Adipocyte (in vitro differentiated cells): ENCODE measurements at regions not wholly inside any gene's neighbourhood (a gene's known extent, or its start where the extent isn't known, plus 50 kb on each side); places are given as distances from the start of the nearest gene placed in this dataset.

Experiments used
- DNase-seq: peaks from one replicate; pipeline ENCODE4 v3.0.0-alpha.2; 2015; ENCODE audit warnings: low read depth
- H3K27me3 ChIP-seq: replicated peaks from 2 replicates; pipeline ENCODE4 v1.7.0; 2013; ENCODE audit warnings: mild to moderate bottlenecking, low read length, moderate library complexity; ENCODE audit not compliant: control insufficient read depth, insufficient read depth
- H3K36me3 ChIP-seq: 2 replicates; pipeline ENCODE4 v1.7.0; 2013; ENCODE audit warnings: low read length, mild to moderate bottlenecking, moderate library complexity; ENCODE audit not compliant: control insufficient read depth, insufficient read depth, severe bottlenecking
- H3K4me1 ChIP-seq: 2 replicates; pipeline ENCODE4 v1.7.0; 2013; ENCODE audit warnings: mild to moderate bottlenecking, low read length, moderate library complexity; ENCODE audit not compliant: control insufficient read depth, insufficient read depth
- H3K4me3 ChIP-seq: 2 replicates; pipeline ENCODE4 v1.7.0; 2013; ENCODE audit warnings: mild to moderate bottlenecking, low read length, moderate library complexity
- H3K9ac ChIP-seq: 2 replicates; pipeline ENCODE4 v1.7.0; 2013; ENCODE audit warnings: mild to moderate bottlenecking, low read length, moderate library complexity
- H3K9me3 ChIP-seq: 2 replicates; pipeline ENCODE4 v1.7.0; 2013; ENCODE audit warnings: mild to moderate bottlenecking, low read length, moderate library complexity; ENCODE audit not compliant: control insufficient read depth

DNA sequence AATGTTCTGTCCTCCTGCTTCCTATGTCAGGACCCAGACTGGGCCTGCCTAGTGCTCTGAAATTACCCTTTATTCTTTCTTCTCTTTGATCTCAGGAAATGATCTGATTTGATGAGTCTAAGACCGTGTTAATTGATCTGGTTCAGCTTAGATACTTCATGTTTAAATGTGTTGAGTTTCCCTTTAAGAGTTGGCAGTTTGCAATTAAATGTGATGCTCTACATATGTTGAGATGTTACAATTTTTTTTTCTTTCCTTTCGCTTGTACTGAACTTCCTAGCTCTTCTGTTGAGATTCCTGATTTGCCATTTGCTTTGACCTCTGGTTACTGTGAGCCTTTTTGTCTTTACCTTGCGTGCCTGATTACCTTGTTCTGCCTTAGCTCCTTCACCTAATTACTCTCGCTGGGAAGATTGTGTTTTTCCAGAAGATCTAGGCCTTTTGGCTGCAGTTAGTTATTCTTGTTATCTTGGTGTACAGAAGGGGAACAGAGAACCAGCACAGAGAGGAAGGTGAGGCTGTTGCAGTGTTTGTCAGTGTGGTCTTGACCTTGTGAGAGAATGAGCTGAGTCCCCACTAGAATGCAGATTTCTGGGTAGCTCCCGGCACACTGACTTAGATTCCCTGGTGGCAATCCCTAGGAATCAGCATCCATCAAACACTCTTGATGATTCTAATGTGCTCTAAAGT is 203.6 kb downstream of the EDEM1 start:
- Histone ChIP-seq H3K27me3 (no peaks in the 10 kb centered on the region), H3K36me3 (no peaks in the 10 kb centered on the region), H3K4me3 (no peak overlapping the region), H3K9ac (no peak overlapping the region), H3K9me3 (no peaks in the 10 kb centered on the region), H3K4me1 (no peaks in the 10 kb centered on the region)
- no peak for DNase-seq

DNA sequence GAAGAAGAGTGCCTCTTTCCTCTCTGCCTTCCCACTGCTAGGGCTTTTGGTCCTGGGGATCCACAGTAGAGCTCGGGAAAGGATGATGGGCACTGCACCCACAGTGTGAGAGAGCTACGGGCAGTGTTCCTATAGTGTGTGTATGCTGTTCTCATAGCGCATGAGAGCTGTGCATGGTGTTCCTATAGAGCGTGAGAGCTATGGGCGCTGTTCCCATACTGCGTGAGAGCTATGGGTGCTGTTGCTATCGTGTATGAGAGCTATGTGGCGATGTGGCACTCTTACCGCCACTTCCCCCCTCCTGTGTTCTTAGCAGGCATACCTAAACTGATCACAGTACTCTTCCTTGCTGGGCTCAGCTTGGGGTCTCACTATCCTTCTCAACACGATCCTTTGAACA is 213.5 kb downstream of the EDEM1 start:
- no peak overlapping the region for H3K9ac ChIP-seq

DNA sequence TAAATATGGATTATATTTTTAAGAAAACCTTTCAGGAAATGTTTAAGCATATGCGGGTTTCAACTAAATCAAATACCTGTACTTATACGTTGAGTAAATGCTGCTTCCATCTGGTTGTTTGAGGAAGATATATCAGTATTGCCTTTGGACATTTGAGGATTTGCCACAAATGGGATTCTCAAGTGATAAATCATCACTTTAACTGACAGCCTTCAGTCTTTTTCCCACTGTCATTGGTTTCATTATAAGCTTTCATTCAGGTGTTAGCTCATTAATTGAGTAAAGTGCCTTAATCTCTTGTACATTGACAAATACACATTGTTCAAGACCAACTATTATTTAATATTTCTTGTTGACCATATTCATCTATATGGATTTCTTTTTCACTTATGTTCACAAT is 217.2 kb downstream of the EDEM1 start:
- no peak for DNase-seq
- no peak overlapping the region for H3K9ac ChIP-seq
- H3K27me3 ChIP-seq = no peaks in the 10 kb centered on the region
- H3K9me3 ChIP-seq = no peaks in the 10 kb centered on the region
- H3K4me3 ChIP-seq = no peak overlapping the region
- no peaks in the 10 kb centered on the region for H3K36me3 ChIP-seq
- H3K4me1 ChIP-seq = no peaks in the 10 kb centered on the region

More for the DNA sequence above, 213.5 kb downstream of the EDEM1 start:
- Histone ChIP-seq H3K27me3 (no peaks in the 10 kb centered on the region), H3K36me3 (no peaks in the 10 kb centered on the region), H3K4me3 (no peak overlapping the region), H3K4me1 (no peaks in the 10 kb centered on the region), H3K9me3 (no peaks in the 10 kb centered on the region)
- no peak for DNase-seq

DNA sequence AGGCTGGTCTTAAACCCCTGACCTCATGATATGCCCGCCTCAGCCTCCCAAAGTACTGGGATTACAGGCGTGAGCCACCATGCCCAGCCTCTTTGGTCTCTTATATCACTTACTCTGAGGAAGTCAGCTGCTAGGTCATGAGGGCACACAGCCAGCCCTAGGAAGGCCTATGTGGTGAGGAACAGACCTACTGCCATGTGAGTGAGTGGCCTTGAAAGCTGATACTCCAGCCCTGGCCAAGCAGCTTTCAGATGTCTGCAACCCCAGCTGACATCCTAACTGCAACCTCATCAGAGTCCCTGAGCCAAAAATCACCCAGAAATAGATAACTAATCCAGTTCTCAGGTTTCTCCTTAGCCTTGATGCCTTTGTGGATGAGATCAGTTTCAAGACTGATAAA is 224.3 kb downstream of the EDEM1 start:
- Histone ChIP-seq H3K9me3 (no peaks in the 10 kb centered on the region), H3K27me3 (no peaks in the 10 kb centered on the region), H3K4me3 (no peak overlapping the region), H3K9ac (no peak overlapping the region), H3K36me3 (no peaks in the 10 kb centered on the region), H3K4me1 (no peaks in the 10 kb centered on the region)
- no peak for DNase-seq

DNA sequence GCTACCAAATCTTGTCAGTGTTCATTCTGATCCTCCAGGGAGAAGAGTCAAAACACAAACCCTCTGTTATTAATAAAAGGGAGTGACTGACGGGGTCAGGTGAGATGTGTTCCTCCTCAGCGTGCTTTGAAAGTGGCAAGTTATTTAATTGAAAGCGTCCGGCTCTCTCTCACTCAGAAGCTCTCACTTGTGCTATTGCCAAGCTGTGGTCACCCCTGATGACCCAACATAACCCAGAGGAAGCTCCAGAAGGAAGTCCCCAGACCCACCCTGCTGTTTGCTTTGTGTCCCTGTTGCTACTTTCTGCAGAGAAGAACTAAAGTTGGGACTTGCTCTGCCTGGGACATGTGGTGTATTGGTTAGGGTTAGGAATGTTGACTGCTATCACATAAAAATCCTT is 235.6 kb downstream of the EDEM1 start:
- DNase-seq = no peak
- no peak overlapping the region for H3K4me3 ChIP-seq
- no peaks in the 10 kb centered on the region for H3K9me3 ChIP-seq
- H3K9ac ChIP-seq = no peak overlapping the region
- no peaks in the 10 kb centered on the region for H3K36me3 ChIP-seq
- peaks cover 4% of the 10 kb centered on the region for H3K4me1 ChIP-seq
- H3K27me3 ChIP-seq = peaks cover 12% of the 10 kb centered on the region

DNA sequence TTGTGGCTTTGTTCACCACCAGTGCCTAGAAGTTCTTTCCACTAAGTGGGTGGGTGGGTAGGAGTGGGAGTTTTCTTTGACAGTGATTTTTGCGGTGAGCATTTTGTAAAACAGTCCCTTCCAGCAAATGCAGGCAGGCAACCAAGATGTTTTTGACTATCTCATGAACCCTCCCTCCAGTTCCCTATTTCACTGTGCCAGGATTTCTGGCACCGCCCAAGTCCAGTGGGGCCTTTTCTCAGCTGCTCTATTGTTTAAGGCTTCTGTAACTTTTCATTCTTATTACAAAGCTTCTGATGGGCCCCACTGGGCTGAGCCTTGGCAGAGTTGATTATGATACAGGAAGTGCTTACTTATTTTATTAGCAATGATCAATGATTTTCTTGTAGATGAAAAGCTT is 236.0 kb downstream of the EDEM1 start:
- Histone ChIP-seq H3K4me3 (no peak overlapping the region), H3K9ac (no peak overlapping the region), H3K36me3 (no peaks in the 10 kb centered on the region), H3K4me1 (peaks cover 4% of the 10 kb centered on the region), H3K9me3 (no peaks in the 10 kb centered on the region), H3K27me3 (peaks cover 16% of the 10 kb centered on the region)
- no peak for DNase-seq

DNA sequence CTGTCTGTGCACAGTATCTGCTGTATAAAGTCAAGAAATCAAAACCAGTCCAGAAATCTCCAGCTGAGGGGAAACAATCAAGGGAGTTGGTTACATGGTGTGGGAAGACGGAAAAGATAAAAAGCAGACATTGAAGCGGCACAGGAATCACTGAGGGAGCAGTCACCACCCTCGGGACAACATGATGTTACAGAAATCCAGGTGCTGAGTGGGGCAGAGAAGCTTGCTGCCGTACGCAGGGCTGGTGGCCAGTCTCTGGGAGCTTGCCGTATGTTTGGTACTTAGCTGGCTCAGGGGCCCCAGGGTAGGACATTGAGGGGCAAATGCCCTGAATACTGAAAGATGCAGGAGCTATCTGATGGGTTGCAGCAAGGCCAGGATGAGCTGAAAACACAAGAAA is 237.9 kb downstream of the EDEM1 start:
- H3K36me3 ChIP-seq = no peaks in the 10 kb centered on the region
- no peak for DNase-seq
- no peak overlapping the region for H3K9ac ChIP-seq
- H3K9me3 ChIP-seq = no peaks in the 10 kb centered on the region
- peaks cover 20% of the 10 kb centered on the region for H3K27me3 ChIP-seq
- peaks cover 4% of the 10 kb centered on the region for H3K4me1 ChIP-seq
- no peak overlapping the region for H3K4me3 ChIP-seq

DNA sequence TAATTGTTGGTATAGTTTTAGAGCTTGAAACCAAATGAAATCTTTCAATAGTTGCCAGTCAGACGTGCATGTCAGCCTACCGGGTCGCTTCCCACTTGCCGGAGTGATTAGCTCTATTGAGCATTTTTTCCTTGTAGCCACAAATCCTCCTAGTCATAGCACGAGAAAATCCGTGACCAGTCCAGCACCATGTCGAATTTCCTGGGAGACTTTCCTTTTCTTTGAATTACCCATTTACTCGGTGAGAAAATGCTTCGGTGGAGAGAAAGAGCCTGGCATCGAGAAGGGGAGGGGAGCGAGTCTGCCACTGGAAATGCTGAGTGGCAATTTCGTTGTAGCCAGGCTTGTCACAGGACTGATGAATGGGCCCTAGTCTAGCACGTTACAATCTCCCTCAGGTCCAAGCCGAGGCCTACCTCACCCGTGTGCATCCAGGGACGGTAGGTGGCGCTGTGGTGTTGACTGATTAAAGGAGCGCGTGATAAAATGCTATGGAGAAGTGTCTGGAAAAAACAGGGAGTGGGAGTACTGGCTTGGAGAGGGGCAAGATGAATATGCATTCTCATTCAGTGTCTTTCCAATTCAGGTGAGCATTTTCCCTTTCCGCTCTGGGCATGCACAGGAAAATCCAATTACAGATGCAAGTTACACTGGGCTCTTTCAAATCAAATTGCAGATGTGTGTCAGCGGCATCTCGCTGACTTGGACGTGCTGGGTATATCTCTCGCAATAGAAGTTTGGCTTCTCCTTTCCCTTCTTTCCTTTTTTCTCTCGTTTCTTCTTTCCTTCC is 238.8 kb downstream of the EDEM1 start:
- H3K36me3 ChIP-seq = no peaks in the 10 kb centered on the region
- no peak overlapping the region for H3K4me3 ChIP-seq
- H3K27me3 ChIP-seq = peaks cover 20% of the 10 kb centered on the region
- no peaks in the 10 kb centered on the region for H3K9me3 ChIP-seq
- H3K9ac ChIP-seq = no peak overlapping the region
- DNase-seq = peak; percentile 6
- H3K4me1 ChIP-seq = peaks cover 4% of the 10 kb centered on the region

DNA sequence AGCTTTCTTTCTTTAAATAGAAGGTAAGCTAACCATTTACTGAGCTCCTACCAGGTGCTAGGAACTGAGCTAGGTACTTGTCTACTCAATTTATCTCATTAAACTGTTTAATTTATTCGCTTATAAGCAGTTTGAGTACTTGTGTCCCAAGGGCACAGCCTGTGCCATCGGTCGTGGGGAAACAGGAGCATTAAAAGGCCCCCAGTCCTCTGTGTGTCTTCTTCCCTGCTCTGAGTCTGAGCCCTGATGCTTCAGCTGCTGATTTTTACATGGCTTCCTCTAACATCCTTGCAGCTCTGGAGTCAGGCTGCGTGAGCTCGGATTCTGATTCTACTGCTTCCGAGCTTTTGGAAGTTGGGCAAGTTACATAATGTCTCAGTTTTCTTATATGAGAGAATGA is 239.5 kb downstream of the EDEM1 start:
- no peak overlapping the region for H3K4me3 ChIP-seq
- H3K4me1 ChIP-seq = peaks cover 4% of the 10 kb centered on the region
- H3K9me3 ChIP-seq = no peaks in the 10 kb centered on the region
- no peaks in the 10 kb centered on the region for H3K36me3 ChIP-seq
- H3K27me3 ChIP-seq = peaks cover 23% of the 10 kb centered on the region
- H3K9ac ChIP-seq = no peak overlapping the region
- no peak for DNase-seq

DNA sequence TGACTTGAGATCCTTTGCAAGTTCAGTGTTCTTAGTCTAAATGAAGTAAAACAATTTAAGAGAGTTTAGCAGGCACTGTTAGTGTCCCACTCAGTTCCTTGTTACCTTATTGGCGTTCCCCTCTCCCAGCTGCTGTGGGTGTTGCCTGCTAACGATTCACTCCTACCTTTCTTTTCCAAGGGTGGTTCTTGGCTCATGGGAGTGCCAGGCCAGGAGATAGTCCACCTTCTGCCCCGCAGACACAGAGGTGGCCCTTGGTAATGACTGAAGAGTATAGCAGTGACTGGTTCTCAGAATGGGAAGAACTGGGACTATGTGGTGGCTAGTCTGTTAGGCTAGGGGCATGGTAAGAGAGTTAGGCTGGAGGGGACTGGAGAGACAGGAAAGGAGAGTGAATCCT is 240.4 kb downstream of the EDEM1 start:
- no peak overlapping the region for H3K4me3 ChIP-seq
- H3K9ac ChIP-seq = no peak overlapping the region
- no peaks in the 10 kb centered on the region for H3K36me3 ChIP-seq
- H3K4me1 ChIP-seq = peaks cover 4% of the 10 kb centered on the region
- peaks cover 23% of the 10 kb centered on the region for H3K27me3 ChIP-seq
- no peaks in the 10 kb centered on the region for H3K9me3 ChIP-seq
- no peak for DNase-seq

DNA sequence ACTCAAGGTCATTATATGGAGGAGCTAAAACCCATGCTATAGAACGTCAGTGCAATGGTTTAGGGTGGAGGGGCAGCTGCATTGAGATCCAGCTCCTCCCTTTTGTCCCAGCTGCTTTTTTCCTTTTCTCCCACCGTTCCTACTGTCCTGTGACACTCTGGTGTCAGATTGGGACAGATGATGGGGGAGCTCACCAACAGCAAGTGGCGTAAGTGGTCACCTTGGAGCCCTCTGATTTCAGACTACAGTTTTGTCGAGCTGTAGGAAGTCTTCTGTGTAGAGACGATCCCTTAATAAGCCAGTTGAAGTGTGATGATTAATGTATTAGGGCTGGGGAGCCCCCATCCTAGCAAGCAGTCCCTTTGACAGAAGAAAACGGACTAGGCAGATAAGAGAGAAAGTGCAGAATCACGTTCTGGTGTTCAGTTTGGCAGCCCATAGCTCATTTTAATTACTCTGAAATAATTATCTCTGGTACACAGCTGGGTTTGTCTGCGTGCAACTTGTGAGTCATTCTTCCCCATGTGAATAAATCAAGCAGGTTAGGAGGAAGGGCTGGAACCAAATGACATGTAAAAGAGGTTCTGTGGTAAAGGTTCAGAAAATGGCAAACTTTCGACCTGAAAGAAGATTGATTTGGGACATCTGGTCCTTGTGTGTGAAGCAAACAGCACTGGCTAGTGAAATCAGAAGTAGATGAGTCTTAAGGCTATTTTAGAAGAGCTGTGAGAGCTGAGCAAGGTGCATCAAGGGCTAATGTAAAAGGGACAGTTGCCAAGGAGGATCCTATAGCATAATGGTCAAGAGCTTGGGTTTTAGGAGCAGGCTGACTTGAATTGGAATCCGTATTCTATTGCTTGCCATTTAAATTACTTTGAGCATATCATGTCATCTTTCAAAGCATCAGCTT is 241.4 kb downstream of the EDEM1 start:
- DNase-seq = no peak
- Histone ChIP-seq H3K4me1 (no peaks in the 10 kb centered on the region), H3K4me3 (no peak overlapping the region), H3K9ac (no peak overlapping the region), H3K9me3 (no peaks in the 10 kb centered on the region), H3K36me3 (no peaks in the 10 kb centered on the region), H3K27me3 (peaks cover 22% of the 10 kb centered on the region)
